Ascending aorta (tissue), 2 donors: ENCODE measurements at regions not wholly inside any gene's neighbourhood (a gene's known extent, or its start where the extent isn't known, plus 50 kb on each side); places are given as distances from the start of the nearest gene placed in this dataset.

Experiments used
- DNase-seq, 2 donors: peaks; one replicate each; pipeline ENCODE4 v3.0.0-alpha.2; 2019; ENCODE audit warnings: low spot score in 2 of 2
- H3K27ac ChIP-seq, 2 donors: fragments of 200-600 bp; sonication (generic); one replicate each; pipeline ENCODE4 v1.5.1; 2016 to 2017; ENCODE audit warnings: mild to moderate bottlenecking in 1 of 2
- H3K27me3 ChIP-seq: fragments of 200-600 bp; sonication (generic); one replicate; pipeline ENCODE4 v1.5.1; 2017
- H3K36me3 ChIP-seq, 2 donors: fragments of 200-600 bp; sonication (generic); one replicate each; pipeline ENCODE4 v1.5.1; 2016
- H3K4me1 ChIP-seq, 2 donors: fragments of 200-600 bp; sonication (generic); one replicate each; pipeline ENCODE4 v1.5.1; 2016 to 2017; ENCODE audit warnings: mild to moderate bottlenecking in 1 of 2
- H3K4me3 ChIP-seq, 2 donors: fragments of 200-600 bp; sonication (generic); one replicate each; pipeline ENCODE4 v1.5.1; 2016 to 2017; ENCODE audit warnings: mild to moderate bottlenecking in 1 of 2
- H3K9me3 ChIP-seq, 2 donors: fragments of 200-600 bp; sonication (generic); one replicate each; pipeline ENCODE4 v1.5.1; 2016
- CTCF ChIP-seq, 3 experiments: fragments of 200-600 bp in 2 of 3; fragments of 450-650 bp in 1 of 3; sonication (generic) in 2 of 3; IDR thresholded peaks; one replicate each; pipeline ENCODE4 v1.5.1; 2016 to 2019; ENCODE audit warnings: antibody characterized with exemption in 3 of 3, mild to moderate bottlenecking in 1 of 3, moderate library complexity in 1 of 3
- intact Hi-C: fragments of 100-400 bp; cut with DNase I; formaldehyde crosslinking; loops from one replicate; pipeline ENCODE4 v1.15.1; 2023

- H3K27me3 ChIP-seq: no peaks in the 10 kb centered on the region
- H3K4me1 ChIP-seq: no peaks in the 10 kb centered on the region
- no peaks in the 10 kb centered on the region for H3K36me3 ChIP-seq
- H3K9me3 ChIP-seq: no peaks in the 10 kb centered on the region
- no peak for DNase-seq
- intact Hi-C loops: no loop called here
- no peak overlapping the region for H3K27ac ChIP-seq
- H3K4me3 ChIP-seq: no peak overlapping the region
- no peak for TF ChIP-seq CTCF (IDR thresholded peaks at IDR 0.05)
Observed at GRCh38 chr10:121078036-121078435, 226.9 kb downstream of the WDR11 start.

GRCh38 chr10:121078672-121079102 lies 227.5 kb downstream of the WDR11 start:
- DNase-seq: no peak
- H3K27ac ChIP-seq: no peak overlapping the region
- intact Hi-C loops: no loop called here
- no peak overlapping the region for H3K4me3 ChIP-seq
- H3K36me3 ChIP-seq: no peaks in the 10 kb centered on the region
- H3K9me3 ChIP-seq: no peaks in the 10 kb centered on the region
- H3K4me1 ChIP-seq: no peaks in the 10 kb centered on the region
- no peaks in the 10 kb centered on the region for H3K27me3 ChIP-seq
- TF ChIP-seq CTCF (IDR thresholded peaks at IDR 0.05): no peak

GRCh38 chr10:121079226-121079625 lies 228.1 kb downstream of the WDR11 start:
- no peak for DNase-seq
- H3K27me3 ChIP-seq: no peaks in the 10 kb centered on the region
- no peaks in the 10 kb centered on the region for H3K4me1 ChIP-seq
- H3K27ac ChIP-seq: no peak overlapping the region
- intact Hi-C loops: no loop called here
- TF ChIP-seq CTCF (IDR thresholded peaks at IDR 0.05): no peak
- no peak overlapping the region for H3K4me3 ChIP-seq
- no peaks in the 10 kb centered on the region for H3K36me3 ChIP-seq
- H3K9me3 ChIP-seq: no peaks in the 10 kb centered on the region

GRCh38 chr10:121080281-121080891 lies 229.2 kb downstream of the WDR11 start:
- Histone ChIP-seq H3K4me3 (no peak overlapping the region), H3K27ac (no peak overlapping the region), H3K36me3 (no peaks in the 10 kb centered on the region), H3K4me1 (no peaks in the 10 kb centered on the region), H3K9me3 (no peaks in the 10 kb centered on the region), H3K27me3 (no peaks in the 10 kb centered on the region)
- intact Hi-C loops: no loop called here
- no peak for DNase-seq
- TF ChIP-seq CTCF (IDR thresholded peaks at IDR 0.05): no peak

- Histone ChIP-seq H3K4me1 (no peaks in the 10 kb centered on the region), H3K4me3 (no peak overlapping the region), H3K27ac (no peak overlapping the region), H3K9me3 (no peaks in the 10 kb centered on the region), H3K36me3 (no peaks in the 10 kb centered on the region), H3K27me3 (no peaks in the 10 kb centered on the region)
- DNase-seq: no peak
- TF ChIP-seq CTCF (IDR thresholded peaks at IDR 0.05): no peak
- intact Hi-C loops: no loop called here
Observed at GRCh38 chr10:121081306-121081705, 230.1 kb downstream of the WDR11 start.

GRCh38 chr10:121082984-121083383 lies 231.8 kb downstream of the WDR11 start:
- Histone ChIP-seq H3K9me3 (no peaks in the 10 kb centered on the region), H3K27ac (no peak overlapping the region), H3K27me3 (no peaks in the 10 kb centered on the region), H3K36me3 (no peaks in the 10 kb centered on the region), H3K4me3 (no peak overlapping the region), H3K4me1 (no peaks in the 10 kb centered on the region)
- TF ChIP-seq CTCF (IDR thresholded peaks at IDR 0.05): no peak
- no peak for DNase-seq
- intact Hi-C loops: no loop called here
